CD4-positive, CD25-positive, alpha-beta regulatory T cell (primary cell): ENCODE measurements at regions not wholly inside any gene's neighbourhood (a gene's known extent, or its start where the extent isn't known, plus 50 kb on each side); places are given as distances from the start of the nearest gene placed in this dataset.

ENCODE experiments used
- ATAC-seq, 2 donors: fragments of 150-1000 bp; cut with Tn5 transposase; one replicate each; pipeline ENCODE4 v1.10.0; 2021; ENCODE audit warnings: low read depth in 2 of 2, moderate number of reproducible peaks in 2 of 2, moderate library complexity in 1 of 2
- DNase-seq, 3 donors: peaks; one replicate each; pipeline versions ENCODE4 v3.0.0 to v3.0.0-alpha.2; 2012 to 2022; ENCODE audit warnings: mixed read lengths in 1 of 3
- H3K27ac ChIP-seq: one replicate; pipeline ENCODE4 v1.7.0; 2013; ENCODE audit warnings: mild to moderate bottlenecking, low read length; ENCODE audit not compliant: insufficient read depth, poor library complexity, severe bottlenecking
- H3K27me3 ChIP-seq: one replicate; pipeline ENCODE4 v1.7.0; 2013; ENCODE audit warnings: low read length; ENCODE audit not compliant: control insufficient read depth, insufficient read depth
- H3K36me3 ChIP-seq: one replicate; pipeline ENCODE4 v1.7.0; 2013; ENCODE audit warnings: mild to moderate bottlenecking, low read length, moderate library complexity; ENCODE audit not compliant: control insufficient read depth, insufficient read depth
- H3K4me1 ChIP-seq: 2 replicates; pipeline ENCODE4 v1.7.0; 2013; ENCODE audit warnings: mild to moderate bottlenecking, low read length; ENCODE audit not compliant: insufficient read depth, control insufficient read depth, poor library complexity, severe bottlenecking
- H3K4me3 ChIP-seq: one replicate; pipeline ENCODE4 v1.7.0; 2013; ENCODE audit warnings: low read depth, mild to moderate bottlenecking, low read length, moderate library complexity
- H3K9me3 ChIP-seq, 2 experiments: 1 replicate in 1 of 2; 2 replicates in 1 of 2; pipeline ENCODE4 v1.7.0; 2013; ENCODE audit warnings: low read length in 2 of 2, mild to moderate bottlenecking in 1 of 2, moderate library complexity in 1 of 2; ENCODE audit not compliant: control insufficient read depth in 2 of 2
- H3K27ac Mint-ChIP-seq, 3 donors: one replicate each; pipeline ENCODE4 v1.8.0; 2020 to 2022; ENCODE audit warnings: mild to moderate bottlenecking in 3 of 3, mixed read lengths in 3 of 3, moderate library complexity in 2 of 3
- H3K27me3 Mint-ChIP-seq: one replicate; pipeline ENCODE4 v1.8.0; 2022; ENCODE audit warnings: mild to moderate bottlenecking, mixed read lengths
- H3K36me3 Mint-ChIP-seq: one replicate; pipeline ENCODE4 v1.8.0; 2020; ENCODE audit warnings: mixed read lengths
- H3K4me1 Mint-ChIP-seq, 4 donors: one replicate each; pipeline ENCODE4 v1.8.0; 2020 to 2022; ENCODE audit warnings: mixed read lengths in 4 of 4, mild to moderate bottlenecking in 1 of 4
- H3K4me3 Mint-ChIP-seq, 4 donors: one replicate each; pipeline ENCODE4 v1.8.0; 2020 to 2022; ENCODE audit warnings: mild to moderate bottlenecking in 4 of 4, mixed read lengths in 4 of 4, moderate library complexity in 3 of 4
- H3K9me3 Mint-ChIP-seq, 7 donors: one replicate each; pipeline ENCODE4 v1.8.0; 2020 to 2022; ENCODE audit warnings: mixed read lengths in 7 of 7, mild to moderate bottlenecking in 3 of 7, moderate library complexity in 2 of 7

GRCh38 chr14:34107441-34107840 is 156.6 kb upstream of the EGLN3 start:
- peak overlapping the region in 1 of 3 donors; percentile 24 for H3K27ac Mint-ChIP-seq
- peaks cover 0 to 4% (median 0%) of the 10 kb centered on the region in 7 donors for H3K9me3 Mint-ChIP-seq
- Histone ChIP-seq H3K27me3 (no peaks in the 10 kb centered on the region), H3K4me1 (no peaks in the 10 kb centered on the region), H3K9me3 (no peaks in the 10 kb centered on the region), H3K27ac (no peak overlapping the region), H3K4me3 (no peak overlapping the region), H3K36me3 (no peaks in the 10 kb centered on the region)
- no peak for DNase-seq
- no peak for ATAC-seq
- peaks cover 4% of the 10 kb centered on the region for H3K27me3 Mint-ChIP-seq
- H3K4me3 Mint-ChIP-seq, result no peak overlapping the region
- no peaks in the 10 kb centered on the region for H3K36me3 Mint-ChIP-seq
- no peaks in the 10 kb centered on the region for H3K4me1 Mint-ChIP-seq

- H3K4me3 Mint-ChIP-seq, result no peak overlapping the region
- Histone ChIP-seq H3K4me3 (no peak overlapping the region), H3K27ac (no peak overlapping the region), H3K4me1 (no peaks in the 10 kb centered on the region), H3K36me3 (no peaks in the 10 kb centered on the region), H3K9me3 (no peaks in the 10 kb centered on the region), H3K27me3 (no peaks in the 10 kb centered on the region)
- H3K27me3 Mint-ChIP-seq, result peaks cover 3% of the 10 kb centered on the region
- H3K4me1 Mint-ChIP-seq, result no peaks in the 10 kb centered on the region
- no peaks in the 10 kb centered on the region for H3K36me3 Mint-ChIP-seq
- H3K9me3 Mint-ChIP-seq, result peaks cover 0 to 4% (median 0%) of the 10 kb centered on the region in 7 donors
- ATAC-seq (no peak), DNase-seq (no peak)
- H3K27ac Mint-ChIP-seq, result no peak overlapping the region
Measured at GRCh38 chr14:34106310-34106709, 155.4 kb upstream of the EGLN3 start.

GRCh38 chr14:34104489-34105397 is 153.9 kb upstream of the EGLN3 start:
- H3K9me3 ChIP-seq, result no peaks in the 10 kb centered on the region

GRCh38 chr14:34103176-34103575 is 152.3 kb upstream of the EGLN3 start:
- H3K27ac ChIP-seq, result no peak overlapping the region
- no peaks in the 10 kb centered on the region for H3K27me3 ChIP-seq
- H3K4me3 Mint-ChIP-seq, result no peak overlapping the region
- ATAC-seq (no peak), DNase-seq (no peak)
- H3K4me1 Mint-ChIP-seq, result no peaks in the 10 kb centered on the region
- H3K4me3 ChIP-seq, result no peak overlapping the region
- H3K9me3 Mint-ChIP-seq, result peaks cover 0 to 3% (median 0%) of the 10 kb centered on the region in 7 donors
- no peaks in the 10 kb centered on the region for H3K36me3 Mint-ChIP-seq
- no peaks in the 10 kb centered on the region for H3K27me3 Mint-ChIP-seq
- no peaks in the 10 kb centered on the region for H3K36me3 ChIP-seq
- no peaks in the 10 kb centered on the region for H3K4me1 ChIP-seq
- H3K27ac Mint-ChIP-seq, result no peak overlapping the region
- no peaks in the 10 kb centered on the region for H3K9me3 ChIP-seq

More at GRCh38 chr14:34104489-34105397, 153.9 kb upstream of the EGLN3 start:
- Histone ChIP-seq H3K27me3 (no peaks in the 10 kb centered on the region), H3K36me3 (no peaks in the 10 kb centered on the region), H3K4me1 (no peaks in the 10 kb centered on the region), H3K4me3 (no peak overlapping the region), H3K27ac (no peak overlapping the region)
- Mint-ChIP-seq H3K4me3 (no peak overlapping the region), H3K36me3 (no peaks in the 10 kb centered on the region), H3K27me3 (no peaks in the 10 kb centered on the region), H3K4me1 (no peaks in the 10 kb centered on the region), H3K9me3 (peaks cover 0 to 4% (median 0%) of the 10 kb centered on the region in 7 donors), H3K27ac (no peak overlapping the region)
- DNase-seq (no peak), ATAC-seq (no peak)

- no peaks in the 10 kb centered on the region for H3K9me3 ChIP-seq
- no peak overlapping the region for H3K4me3 ChIP-seq
- Mint-ChIP-seq H3K27me3 (no peaks in the 10 kb centered on the region), H3K4me3 (no peak overlapping the region), H3K27ac (no peak overlapping the region), H3K36me3 (no peaks in the 10 kb centered on the region), H3K9me3 (peaks cover 0 to 5% (median 0%) of the 10 kb centered on the region in 7 donors), H3K4me1 (no peaks in the 10 kb centered on the region)
- H3K36me3 ChIP-seq, result no peaks in the 10 kb centered on the region
- H3K4me1 ChIP-seq, result no peaks in the 10 kb centered on the region
- DNase-seq (no peak), ATAC-seq (no peak)
- no peaks in the 10 kb centered on the region for H3K27me3 ChIP-seq
- H3K27ac ChIP-seq, result no peak overlapping the region
Measured at GRCh38 chr14:34099635-34100034, 148.8 kb upstream of the EGLN3 start.

- DNase-seq (no peak), ATAC-seq (no peak)
- no peak overlapping the region for H3K27ac Mint-ChIP-seq
- H3K9me3 Mint-ChIP-seq, result peaks cover 0 to 5% (median 0%) of the 10 kb centered on the region in 7 donors
- Histone ChIP-seq H3K4me3 (no peak overlapping the region), H3K9me3 (no peaks in the 10 kb centered on the region), H3K4me1 (no peaks in the 10 kb centered on the region), H3K36me3 (no peaks in the 10 kb centered on the region), H3K27me3 (no peaks in the 10 kb centered on the region), H3K27ac (no peak overlapping the region)
- no peaks in the 10 kb centered on the region for H3K36me3 Mint-ChIP-seq
- H3K27me3 Mint-ChIP-seq, result no peaks in the 10 kb centered on the region
- H3K4me1 Mint-ChIP-seq, result no peaks in the 10 kb centered on the region
- no peak overlapping the region for H3K4me3 Mint-ChIP-seq
Measured at GRCh38 chr14:34098985-34099349, 148.1 kb upstream of the EGLN3 start.

- Mint-ChIP-seq H3K27me3 (no peaks in the 10 kb centered on the region), H3K4me3 (no peak overlapping the region), H3K9me3 (peaks cover 0 to 5% (median 0%) of the 10 kb centered on the region in 7 donors), H3K27ac (no peak overlapping the region), H3K4me1 (no peaks in the 10 kb centered on the region), H3K36me3 (no peaks in the 10 kb centered on the region)
- Histone ChIP-seq H3K4me3 (no peak overlapping the region), H3K4me1 (no peaks in the 10 kb centered on the region), H3K9me3 (no peaks in the 10 kb centered on the region), H3K36me3 (no peaks in the 10 kb centered on the region), H3K27me3 (no peaks in the 10 kb centered on the region), H3K27ac (no peak overlapping the region)
- no peak for ATAC-seq
- DNase-seq, result peak in 1 of 3 donors; percentile 42
Measured at GRCh38 chr14:34098045-34098984, 147.4 kb upstream of the EGLN3 start.
